ENCODE measurements at regions not wholly inside any gene's neighbourhood (a gene's known extent, or its start where the extent isn't known, plus 50 kb on each side); places are given as distances from the start of the nearest gene placed in this dataset.

DNA sequence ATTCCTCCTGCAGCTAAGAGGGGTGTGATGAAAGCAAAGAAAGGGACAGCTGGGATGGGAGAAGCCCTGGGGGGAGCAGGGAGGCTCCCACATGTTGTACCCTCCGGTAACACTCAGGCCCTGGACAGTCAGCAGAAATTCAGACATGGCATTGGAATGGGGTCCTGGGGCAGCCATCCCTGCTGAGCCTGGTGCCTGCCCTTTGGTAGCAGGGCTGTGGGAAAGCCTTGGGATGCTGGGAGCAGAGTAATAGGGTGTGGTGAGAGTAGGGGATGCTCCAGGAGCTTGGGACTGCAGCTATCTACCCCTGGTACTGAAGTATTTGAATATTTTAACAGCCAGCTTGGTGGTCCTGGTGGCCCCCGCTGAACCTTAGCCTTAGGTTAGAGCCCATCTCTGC lies 56.8 kb downstream of the FAM241B start:
- no peak overlapping the region for H3K27ac ChIP-seq
- ATAC-seq = no peak
- intact Hi-C loops (cut with DNase I) = no loop called here

DNA sequence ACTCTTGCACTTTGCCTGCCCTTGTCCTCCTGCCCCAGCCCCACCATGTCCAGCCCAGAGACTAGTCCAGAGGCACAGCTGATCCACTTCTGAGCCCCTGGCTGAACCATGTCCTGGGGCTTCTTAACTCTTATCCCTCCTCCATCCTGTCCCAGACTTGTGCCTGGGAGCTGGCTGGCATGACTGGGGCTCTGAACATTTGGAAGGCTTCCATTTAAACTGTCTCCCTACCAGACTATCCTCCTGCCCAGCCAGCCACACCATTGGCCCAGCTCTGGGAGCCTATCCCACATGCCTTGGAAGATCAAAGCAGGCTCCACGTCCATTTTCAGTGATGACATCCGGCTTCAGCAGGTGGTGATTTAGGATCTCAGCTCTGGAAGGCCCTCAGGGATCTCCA lies 57.4 kb downstream of the FAM241B start:
- intact Hi-C loops (cut with DNase I) = no loop called here
- Histone ChIP-seq H3K27ac (no peak overlapping the region), H3K27me3 (no peaks in the 10 kb centered on the region), H3K4me1 (peaks cover 0 to 35% (median 14%) of the 10 kb centered on the region in 12 donors), H3K4me3 (no peak overlapping the region), H3K36me3 (no peaks in the 10 kb centered on the region), H3K9me3 (no peaks in the 10 kb centered on the region)
- no peak for ATAC-seq
- DNase-seq = no peak
- no peak for TF ChIP-seq CTCF (IDR thresholded peaks at IDR 0.05)
- TF ChIP-seq POLR2A (IDR thresholded peaks at IDR 0.05) = no peak
- WGBS, 4 donors = 62 to 75% (median 65%) methylated on average over 2 of the region's 2 CpGs

More for the DNA sequence above, 56.8 kb downstream of the FAM241B start:
- DNase-seq = no peak
- peaks cover 0 to 35% (median 14%) of the 10 kb centered on the region in 12 donors for H3K4me1 ChIP-seq
- H3K27me3 ChIP-seq = no peaks in the 10 kb centered on the region
- WGBS, 4 donors = 87 to 95% (median 90%) methylated on average over 1 to 2 of the region's 2 CpGs
- no peak for TF ChIP-seq POLR2A (IDR thresholded peaks at IDR 0.05)
- no peak for TF ChIP-seq CTCF (IDR thresholded peaks at IDR 0.05)
- no peaks in the 10 kb centered on the region for H3K36me3 ChIP-seq
- no peak overlapping the region for H3K4me3 ChIP-seq
- no peaks in the 10 kb centered on the region for H3K9me3 ChIP-seq

DNA sequence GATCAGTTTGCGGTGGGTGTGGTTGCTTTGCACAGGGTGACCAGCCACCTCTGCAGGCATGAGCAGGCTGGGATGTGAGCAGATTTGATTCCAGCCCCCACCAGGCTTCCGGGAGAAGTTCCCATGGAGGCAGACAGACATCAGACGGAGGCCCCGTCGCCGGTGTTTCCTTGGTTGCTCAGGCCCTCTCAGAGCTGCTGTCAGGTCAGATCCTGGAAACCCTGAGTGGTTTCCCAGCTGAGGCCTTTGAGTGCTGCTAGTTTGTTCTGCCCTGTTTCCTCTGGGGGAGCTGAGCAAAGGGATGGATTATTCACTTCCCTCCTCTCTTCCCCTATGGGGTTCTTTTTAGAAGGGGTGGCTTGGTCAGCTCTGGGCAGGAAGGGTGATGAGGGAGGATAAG lies 62.2 kb downstream of the FAM241B start:
- intact Hi-C loops (cut with DNase I) = loop anchor here in 2 of 10 donors (5.0 to 10.0 kb wide), 2 partner anchors 110 to 223 kb away; partner anchors contain the start of gene COL13A1 (in 1 of the 2)
- Histone ChIP-seq H3K4me3 (no peak overlapping the region), H3K27me3 (no peaks in the 10 kb centered on the region), H3K4me1 (peaks cover 0 to 3% (median 0%) of the 10 kb centered on the region in 12 donors), H3K36me3 (no peaks in the 10 kb centered on the region), H3K27ac (no peak overlapping the region), H3K9me3 (no peaks in the 10 kb centered on the region)
- TF ChIP-seq POLR2A (IDR thresholded peaks at IDR 0.05) = no peak
- TF ChIP-seq CTCF (IDR thresholded peaks at IDR 0.05) = no peak
- ATAC-seq (no peak), DNase-seq (no peak)
- 56 to 72% (median 64%) methylated on average over 1 to 6 of the region's 6 CpGs for WGBS, 4 donors

GRCh38 chr10:69692891-69693290 lies 62.8 kb downstream of the FAM241B start:
- Histone ChIP-seq H3K4me1 (peaks cover 0 to 3% (median 0%) of the 10 kb centered on the region in 12 donors), H3K27me3 (no peaks in the 10 kb centered on the region), H3K4me3 (no peak overlapping the region), H3K9me3 (no peaks in the 10 kb centered on the region), H3K27ac (no peak overlapping the region), H3K36me3 (no peaks in the 10 kb centered on the region)
- no peak for TF ChIP-seq CTCF (IDR thresholded peaks at IDR 0.05)
- TF ChIP-seq POLR2A (IDR thresholded peaks at IDR 0.05) = no peak
- intact Hi-C loops (cut with DNase I) = loop anchor here in 2 of 10 donors (5.0 to 10.0 kb wide), 2 partner anchors 109 to 222 kb away; partner anchors contain the start of gene COL13A1 (in 1 of the 2)
- DNase-seq (no peak), ATAC-seq (no peak)
- WGBS, 4 donors = 94 to 97% (median 94%) methylated on average over 6 of the region's 6 CpGs

All from heart left ventricle (tissue), 16 donors.